ENCODE measurements at regions not wholly inside any gene's neighbourhood (a gene's known extent, or its start where the extent isn't known, plus 50 kb on each side); places are given as distances from the start of the nearest gene placed in this dataset.
A peak's percentile ranks its signal among the peaks of the same experiment; 100 is the strongest.

DNA sequence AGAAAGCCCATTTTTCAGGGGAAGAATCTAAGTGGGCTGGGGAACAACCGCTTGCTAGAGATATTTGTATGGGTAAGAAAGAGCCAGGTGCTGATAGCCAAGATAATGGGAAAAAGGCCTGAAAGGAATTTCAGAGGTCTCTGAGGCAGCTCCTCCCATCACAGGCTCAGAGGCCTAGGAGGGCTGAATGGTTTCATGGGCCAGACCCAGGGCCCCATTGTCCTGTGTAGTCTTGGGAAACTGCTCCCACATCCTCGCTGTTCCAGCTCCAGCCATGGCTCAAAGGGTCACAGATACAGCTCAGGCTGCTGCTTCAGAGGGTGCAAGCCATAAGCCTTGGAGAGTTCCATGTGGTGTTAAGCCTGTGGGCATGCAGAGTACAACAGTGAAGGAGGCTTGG lies 73.2 kb upstream of the ARHGAP20 start:
- DNase-seq (ENCODE audit: low read depth): no peak

DNA sequence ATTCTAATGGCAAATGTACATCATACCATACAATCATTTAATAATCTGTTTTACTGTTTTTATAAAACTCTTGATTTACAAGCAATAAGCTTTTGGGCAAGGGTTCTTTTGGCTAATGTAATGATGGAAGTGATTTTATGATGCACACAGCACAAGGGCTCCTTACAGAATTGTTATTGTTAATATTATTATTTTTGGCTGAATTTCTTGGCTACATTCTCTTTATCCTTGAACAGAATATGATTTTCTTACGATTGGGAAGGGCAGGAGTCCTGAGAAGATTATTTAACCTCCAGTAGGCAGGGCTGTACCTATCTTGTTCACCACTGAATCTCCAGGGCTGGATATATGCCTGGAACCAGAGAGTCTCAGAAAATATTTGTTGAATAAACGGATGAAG lies 70.4 kb upstream of the ARHGAP20 start:
- no peak for DNase-seq (ENCODE audit: low read depth)

DNA sequence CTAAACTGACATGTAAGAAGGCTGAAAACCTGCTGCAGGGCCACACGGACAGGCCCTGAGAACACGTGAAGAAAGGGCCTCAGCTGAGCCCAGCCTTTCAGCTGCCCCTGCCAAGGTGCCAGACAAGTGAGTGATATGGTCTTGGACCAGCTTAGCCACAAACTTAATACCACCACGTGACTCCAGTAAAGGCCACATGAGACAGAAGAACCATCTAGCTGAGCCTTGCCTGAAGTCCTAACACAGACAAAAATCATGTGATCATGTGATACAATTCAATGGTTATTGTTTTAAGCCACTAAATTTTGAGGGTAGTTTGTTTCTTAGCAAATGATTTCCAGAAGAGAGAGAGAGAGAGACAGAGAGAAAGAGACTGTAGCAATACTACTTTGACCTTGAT lies 66.9 kb upstream of the ARHGAP20 start:
- no peak for DNase-seq (ENCODE audit: low read depth)

DNA sequence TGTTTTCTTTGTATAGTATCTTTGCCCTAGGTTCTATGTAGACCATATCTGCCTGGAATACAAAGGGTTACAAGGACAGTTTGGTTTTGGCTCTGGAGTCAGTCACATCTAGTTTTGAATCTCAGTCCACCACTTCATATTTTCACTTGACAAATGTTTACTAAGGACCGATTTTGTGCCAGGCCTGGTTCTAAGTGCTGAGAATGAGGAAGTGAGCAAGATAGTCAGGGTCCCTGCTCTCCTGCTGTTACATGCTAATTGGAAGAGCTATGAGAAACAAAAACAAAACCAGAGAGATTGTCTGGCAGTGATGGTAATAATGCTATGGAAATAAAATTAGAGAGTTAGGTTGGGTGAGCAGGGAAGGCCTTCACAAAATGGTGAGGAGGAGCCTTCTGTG lies 66.1 kb upstream of the ARHGAP20 start:
- DNase-seq (ENCODE audit: low read depth): no peak

DNA sequence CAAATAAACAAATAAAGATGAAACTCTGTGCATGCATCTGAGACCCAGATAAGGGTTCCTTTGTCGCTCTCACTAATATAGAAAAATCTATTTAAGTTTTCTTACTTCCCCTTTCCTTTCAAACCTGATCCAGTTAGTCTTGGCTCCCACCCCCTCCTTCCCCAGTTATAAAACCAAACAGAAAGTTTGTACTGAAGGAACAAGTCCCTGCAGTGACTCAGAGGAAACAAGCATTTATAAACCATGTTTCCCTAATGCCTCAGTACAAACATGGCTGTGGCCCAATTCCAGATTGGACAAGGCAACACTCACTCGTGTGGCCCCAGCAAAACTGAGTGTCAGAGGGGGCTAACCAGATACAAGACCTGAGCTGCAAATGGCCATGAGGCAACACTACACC lies 65.5 kb upstream of the ARHGAP20 start:
- peak; percentile 60 for DNase-seq (ENCODE audit: low read depth)

DNA sequence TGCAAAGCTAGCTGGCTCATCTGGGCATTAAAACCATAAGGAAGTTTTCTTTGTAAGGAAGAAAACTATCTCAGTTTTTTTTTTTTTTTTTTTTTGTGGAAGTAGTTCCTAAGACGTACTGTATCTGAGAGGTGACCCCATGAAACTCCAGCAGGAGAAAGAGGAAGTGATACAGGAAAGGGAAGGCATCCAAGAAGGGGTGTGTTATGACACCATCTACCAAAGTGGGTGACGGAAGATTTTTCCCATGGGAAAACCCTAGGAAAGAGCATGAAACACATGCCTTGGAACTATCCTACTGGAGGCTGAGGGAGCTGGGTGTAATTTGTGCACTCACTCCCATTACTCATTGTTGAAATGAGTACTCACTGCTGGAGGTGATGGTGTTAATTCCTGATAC lies 63.8 kb upstream of the ARHGAP20 start:
- DNase-seq (ENCODE audit: low read depth): no peak

DNA sequence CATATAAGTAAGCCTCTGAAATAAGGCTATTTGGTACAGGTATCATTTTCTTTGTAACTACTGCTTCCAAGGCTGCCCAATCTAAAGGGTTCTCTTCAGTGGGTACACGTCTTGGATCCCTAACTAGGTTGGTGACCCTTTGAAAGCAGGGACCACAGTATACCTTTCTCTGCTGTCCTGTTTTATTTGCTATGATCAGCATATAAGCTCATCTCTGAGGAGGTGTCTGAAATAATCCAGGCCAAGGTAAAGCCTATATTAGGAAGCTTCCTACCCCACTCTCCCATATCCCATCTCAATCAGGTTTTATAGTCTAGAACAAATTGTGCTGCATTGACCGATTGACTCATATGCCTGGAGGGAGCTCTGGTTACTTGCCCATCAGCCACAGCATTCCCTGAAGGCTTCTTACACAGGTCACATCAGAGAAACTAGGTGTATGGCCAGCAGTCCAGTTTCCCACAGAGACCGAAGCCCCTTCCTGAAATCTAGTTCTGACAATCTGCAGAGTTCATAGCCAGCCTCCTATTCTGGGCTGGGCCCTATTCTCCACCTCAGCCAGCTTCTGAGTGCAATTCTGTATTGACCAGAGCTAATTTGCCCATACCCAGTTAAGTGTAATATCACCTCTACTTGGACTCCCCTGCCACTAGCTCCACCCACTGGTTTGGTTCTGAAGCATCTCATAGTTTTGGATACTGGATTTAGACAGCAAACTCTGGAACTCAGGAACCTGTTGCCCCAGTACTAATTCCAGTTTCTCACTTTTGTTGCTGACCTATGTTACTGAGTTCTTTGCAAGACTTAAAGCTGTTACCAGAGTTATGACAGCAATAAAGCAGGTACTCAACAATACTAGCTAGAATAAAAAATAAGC lies 62.1 kb upstream of the ARHGAP20 start:
- DNase-seq (ENCODE audit: low read depth): no peak

DNA sequence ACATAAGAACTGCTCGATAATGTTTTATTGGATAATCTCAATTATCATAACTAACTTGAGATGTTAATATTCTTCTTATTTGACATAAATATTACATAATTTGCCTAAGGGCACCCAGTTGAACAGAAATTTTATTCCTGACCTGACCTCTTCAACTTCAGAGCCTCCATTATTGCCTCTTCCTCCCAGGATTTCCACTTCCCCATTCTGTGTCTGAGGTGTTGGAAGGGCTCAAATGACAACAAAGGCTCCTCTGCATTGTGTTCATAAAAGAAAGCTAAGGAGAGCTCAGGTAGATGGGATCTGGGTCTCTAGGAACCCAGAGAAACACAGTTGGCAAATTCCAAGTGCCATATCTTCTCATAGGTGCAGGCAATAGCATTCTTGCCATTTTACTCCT lies 61.2 kb upstream of the ARHGAP20 start:
- no peak for DNase-seq (ENCODE audit: low read depth)

DNA sequence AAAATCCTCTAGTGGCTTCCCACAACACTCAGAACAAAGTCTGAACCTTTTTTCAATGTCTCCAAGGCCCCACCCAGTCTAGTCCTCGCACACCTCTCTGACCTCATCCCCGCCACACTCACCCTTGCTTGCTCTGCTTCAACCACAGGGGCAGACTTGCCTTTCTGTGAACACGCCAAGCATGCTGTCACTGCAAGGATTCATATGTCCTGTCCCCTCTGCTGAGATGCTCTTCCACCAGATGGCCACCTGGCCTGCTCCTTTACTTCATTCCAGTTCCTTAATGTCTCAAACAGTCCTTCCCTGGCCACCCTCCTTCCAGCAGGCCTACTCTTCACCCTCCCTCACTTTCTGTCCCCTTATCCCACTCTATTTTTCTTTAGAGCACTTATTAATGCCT lies 60.6 kb upstream of the ARHGAP20 start:
- DNase-seq (ENCODE audit: low read depth): no peak

DNA sequence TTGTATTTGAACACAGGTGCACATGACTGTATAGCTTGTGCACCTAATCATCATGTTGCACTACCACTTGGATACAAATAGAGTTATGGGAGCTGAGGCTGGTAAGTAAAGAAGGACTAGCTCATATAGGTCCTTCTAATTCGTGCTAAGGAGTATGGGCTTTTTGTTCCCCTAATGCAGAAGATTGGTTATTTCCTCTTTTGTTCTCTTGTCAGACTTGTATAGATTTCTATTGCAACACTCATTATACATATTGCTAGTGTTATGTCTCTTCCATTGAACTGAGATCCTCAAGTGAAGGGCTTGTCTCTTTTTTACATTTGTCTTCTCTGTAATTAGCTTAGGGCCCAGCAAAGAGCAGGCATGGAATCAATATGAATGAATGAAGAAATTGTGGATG lies 54.1 kb upstream of the ARHGAP20 start:
- DNase-seq (ENCODE audit: low read depth): no peak

DNA sequence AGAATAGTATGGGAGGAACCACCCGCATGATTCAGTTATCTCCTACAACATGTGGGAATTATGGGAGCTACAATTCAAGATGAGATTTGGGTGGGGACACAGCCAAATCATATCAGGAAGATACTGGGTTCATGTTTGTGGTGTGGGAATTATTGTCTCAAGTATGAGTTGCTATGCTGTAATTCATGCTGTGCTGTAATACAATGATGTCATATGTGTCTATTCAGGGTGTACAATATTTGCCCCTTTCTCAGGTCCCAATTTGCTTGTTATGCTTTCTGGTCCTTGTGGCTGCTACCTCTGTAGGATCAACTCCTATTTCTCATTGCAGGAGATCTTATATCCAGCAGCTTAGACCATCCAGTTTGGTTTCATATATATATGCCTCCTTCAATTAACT lies 52.2 kb upstream of the ARHGAP20 start:
- DNase-seq (ENCODE audit: low read depth): no peak

DNA sequence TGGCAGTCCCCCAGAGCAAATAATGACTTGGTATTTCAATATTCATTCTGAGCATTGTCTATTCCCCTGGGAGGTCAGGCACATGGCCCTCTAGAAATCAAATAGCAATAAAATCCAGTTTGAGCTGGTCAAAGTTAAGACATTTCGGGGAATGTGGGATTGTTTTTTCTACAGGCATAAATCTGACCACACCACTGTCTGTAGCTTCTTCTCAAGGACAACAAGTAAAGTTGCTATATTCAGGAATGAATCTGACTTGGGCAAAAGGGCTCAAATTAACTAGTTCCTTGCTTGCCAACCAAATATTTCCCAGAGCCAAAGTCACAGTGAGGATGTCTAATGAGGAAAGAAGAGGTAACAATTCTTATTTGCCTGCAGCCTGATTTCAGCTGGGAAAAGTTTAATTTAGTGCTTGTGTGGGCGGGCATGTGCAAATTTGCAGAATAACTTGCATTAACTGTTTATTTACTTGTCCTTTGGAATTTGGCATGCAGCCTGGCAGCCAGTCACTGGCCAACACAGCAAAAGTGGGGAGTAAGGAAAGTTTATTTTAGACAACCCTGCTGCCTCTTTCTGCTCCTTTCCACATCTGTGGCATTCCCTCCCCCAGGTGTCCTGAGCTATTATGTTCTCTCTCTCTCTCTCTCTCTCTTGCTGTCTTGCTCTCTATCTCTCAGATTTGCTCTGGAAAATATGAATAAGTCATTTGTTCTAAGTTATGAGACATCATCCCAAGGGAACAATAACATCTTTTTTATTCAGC lies 51.2 kb upstream of the ARHGAP20 start:
- DNase-seq (ENCODE audit: low read depth): peak; percentile 74

DNA sequence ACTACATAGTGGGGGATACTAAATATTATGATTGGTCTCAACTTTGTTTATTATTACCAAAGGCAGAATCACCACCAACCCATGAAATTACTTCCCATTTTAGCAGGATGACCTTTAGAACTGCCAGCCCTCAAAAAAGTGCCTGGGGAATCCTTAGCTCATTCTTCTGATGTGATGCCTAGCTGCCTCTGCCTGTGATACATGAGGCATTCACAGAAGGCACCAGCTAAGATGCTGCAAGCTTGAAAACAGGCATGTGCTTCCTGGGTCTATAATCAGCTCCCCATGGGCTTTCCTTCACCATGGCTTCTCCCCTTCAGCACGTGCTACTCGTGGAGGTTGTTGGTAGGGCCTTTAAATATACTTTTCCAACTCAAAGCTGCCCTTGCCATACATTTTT lies 50.4 kb upstream of the ARHGAP20 start:
- DNase-seq (ENCODE audit: low read depth): peak; percentile 81
